IPS DF 6.9 (cell line): ENCODE measurements at regions not wholly inside any gene's neighbourhood (a gene's known extent, or its start where the extent isn't known, plus 50 kb on each side); places are given as distances from the start of the nearest gene placed in this dataset.

Source experiments
- DNase-seq: peaks from one replicate; pipeline ENCODE4 v3.0.0-alpha.2; 2013; ENCODE audit warnings: low read depth, low spot score
- H3K27ac ChIP-seq: one replicate; pipeline ENCODE4 v1.5.1; 2013; ENCODE audit warnings: low read length, control low read depth
- H3K27me3 ChIP-seq: 2 replicates; pipeline ENCODE4 v1.6.1; 2013; ENCODE audit warnings: mild to moderate bottlenecking, low read length; ENCODE audit not compliant: control insufficient read depth, insufficient read depth
- H3K36me3 ChIP-seq: 2 replicates; pipeline ENCODE4 v1.6.1; 2013; ENCODE audit warnings: low read length; ENCODE audit not compliant: control insufficient read depth, insufficient read depth
- H3K4me1 ChIP-seq: 2 replicates; pipeline ENCODE4 v1.6.1; 2013; ENCODE audit warnings: low read length; ENCODE audit not compliant: control insufficient read depth, insufficient read depth
- H3K4me3 ChIP-seq: 2 replicates; pipeline ENCODE4 v1.5.1; 2013; ENCODE audit warnings: mild to moderate bottlenecking, low read length
- H3K9me3 ChIP-seq: 2 replicates; pipeline ENCODE4 v1.6.1; 2013; ENCODE audit warnings: low read length, inconsistent platforms; ENCODE audit not compliant: control insufficient read depth, insufficient read depth
- WGBS: extraction: QIAGEN DNeasy Blood & Tissue Kit; methylation state at CpG from one replicate; pipeline ENCODE4 v1.1.7; 2013; ENCODE audit warnings: mixed read lengths, missing lambda C conversion rate; ENCODE audit not compliant: insufficient read length, insufficient coverage; 5-methylcytosine and 5-hydroxymethylcytosine counted together

DNA sequence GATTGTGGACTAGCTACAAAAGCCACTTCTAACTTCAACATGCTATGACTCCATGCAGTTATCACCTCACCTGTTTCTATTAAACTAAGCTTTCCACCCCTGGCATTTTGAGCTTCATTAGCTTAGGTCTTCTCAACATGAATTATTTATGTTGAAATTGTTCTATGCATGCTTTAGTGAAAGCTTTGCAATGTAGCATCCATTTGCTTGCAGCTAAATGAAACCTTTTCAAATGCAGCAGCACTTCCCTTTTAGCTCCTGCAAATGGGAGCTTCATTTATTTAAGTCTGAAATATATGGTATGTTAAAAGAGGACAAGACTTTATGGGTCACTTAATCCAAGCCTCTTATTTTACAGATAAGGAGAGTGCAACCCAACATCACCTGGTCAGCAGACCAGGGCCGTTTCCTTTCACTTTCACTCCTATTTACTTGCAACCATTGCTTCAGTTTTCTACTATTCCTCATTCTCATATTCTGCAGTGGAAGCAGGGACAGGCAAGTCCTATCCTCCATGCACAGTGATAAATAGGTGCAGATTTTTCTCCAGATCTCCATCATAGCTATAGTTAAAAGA lies 56.4 kb upstream of the SAMSN1 start:
- WGBS = no CpG with 5 or more reads among the region's 1 CpG
- Histone ChIP-seq H3K27me3 (no peaks in the 10 kb centered on the region), H3K27ac (no peak overlapping the region), H3K4me1 (peaks cover 1% of the 10 kb centered on the region; the same call in 1 of the 2 replicates), H3K9me3 (no peaks in the 10 kb centered on the region), H3K4me3 (no peak overlapping the region), H3K36me3 (no peaks in the 10 kb centered on the region)
- DNase-seq = no peak

DNA sequence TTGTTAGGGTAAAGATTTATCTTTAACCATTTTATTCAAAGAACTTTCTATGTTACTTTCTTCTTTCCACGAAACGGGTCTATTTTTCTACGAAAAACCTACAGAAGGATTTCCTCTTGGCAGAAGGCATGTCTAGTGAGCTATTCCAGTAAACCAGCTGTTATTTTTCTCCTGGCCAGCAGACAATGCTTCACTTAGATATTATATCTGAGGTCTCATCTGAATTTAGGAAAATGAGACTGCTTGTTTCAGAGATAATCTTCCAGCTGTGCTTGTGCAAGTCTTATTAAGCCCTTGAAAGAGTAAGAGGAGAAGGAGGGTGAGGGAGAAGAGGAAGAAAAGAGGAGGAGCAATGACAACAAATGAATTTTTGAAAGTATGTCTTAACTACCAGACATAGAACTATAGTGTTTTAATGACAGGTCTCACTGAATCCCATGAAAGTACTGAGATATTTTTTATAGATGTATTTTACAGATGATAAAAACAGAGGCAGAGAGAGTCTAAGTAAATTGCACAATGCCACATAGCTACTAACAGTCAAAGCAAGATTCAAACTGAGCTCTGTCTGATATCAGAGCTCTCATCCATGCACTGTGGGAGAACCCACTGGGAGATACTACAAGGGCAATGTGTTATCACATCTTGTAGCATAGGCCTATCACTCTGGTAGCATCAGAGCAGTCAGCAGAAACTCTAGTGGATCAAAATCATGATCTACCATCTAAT lies 54.6 kb upstream of the SAMSN1 start:
- WGBS = no CpG with 5 or more reads among the region's 3 CpGs
- Histone ChIP-seq H3K27me3 (no peaks in the 10 kb centered on the region), H3K4me1 (no peaks in the 10 kb centered on the region), H3K36me3 (no peaks in the 10 kb centered on the region), H3K4me3 (no peak overlapping the region), H3K9me3 (no peaks in the 10 kb centered on the region), H3K27ac (no peak overlapping the region)
- no peak for DNase-seq

- H3K4me1 ChIP-seq = no peaks in the 10 kb centered on the region
- no peaks in the 10 kb centered on the region for H3K9me3 ChIP-seq
- no peak overlapping the region for H3K4me3 ChIP-seq
- no peak for DNase-seq
- H3K27ac ChIP-seq = no peak overlapping the region
- no peaks in the 10 kb centered on the region for H3K36me3 ChIP-seq
- no peaks in the 10 kb centered on the region for H3K27me3 ChIP-seq
Measured at GRCh38 chr21:14598065-14598464, 52.0 kb upstream of the SAMSN1 start.
